Chondrocyte (in vitro differentiated cells): ENCODE measurements at regions not wholly inside any gene's neighbourhood (a gene's known extent, or its start where the extent isn't known, plus 50 kb on each side); places are given as distances from the start of the nearest gene placed in this dataset.
"Not testable (repeated sequence)": the region's sequence is repeated elsewhere in the genome, so short reads cannot be mapped to it uniquely, and the experiment has no call there.

Experiments
- DNase-seq: peaks from one replicate; pipeline ENCODE4 v3.0.0; 2021; ENCODE audit warnings: mixed read lengths, low spot score
- H3K27ac Mint-ChIP-seq: one replicate; pipeline ENCODE4 v1.8.0; 2021; ENCODE audit warnings: mild to moderate bottlenecking, moderate library complexity, mixed read lengths; ENCODE audit not compliant: unreplicated experiment
- H3K27me3 Mint-ChIP-seq: 2 replicates; pipeline ENCODE4 v1.8.0; 2021; ENCODE audit warnings: low read depth, mixed read lengths
- H3K36me3 Mint-ChIP-seq: 2 replicates; pipeline ENCODE4 v1.8.0; 2021; ENCODE audit warnings: low read depth, mixed read lengths
- H3K4me1 Mint-ChIP-seq: 2 replicates; pipeline ENCODE4 v1.8.0; 2021; ENCODE audit warnings: low read depth, mild to moderate bottlenecking, mixed read lengths
- H3K4me3 Mint-ChIP-seq: one replicate; pipeline ENCODE4 v1.8.0; 2021; ENCODE audit warnings: mild to moderate bottlenecking, moderate library complexity, mixed read lengths; ENCODE audit not compliant: unreplicated experiment
- H3K9me3 Mint-ChIP-seq: 2 replicates; pipeline ENCODE4 v1.8.0; 2021; ENCODE audit warnings: low read depth, mixed read lengths
- TF ChIP-seq, protein P1 (sequence below): fragments of 200-600 bp; sonication (generic); IDR thresholded peaks from 2 replicates; pipeline ENCODE4 v1.5.0; 2021; ENCODE audit warnings: antibody characterized with exemption, mild to moderate bottlenecking, moderate library complexity

DNA sequence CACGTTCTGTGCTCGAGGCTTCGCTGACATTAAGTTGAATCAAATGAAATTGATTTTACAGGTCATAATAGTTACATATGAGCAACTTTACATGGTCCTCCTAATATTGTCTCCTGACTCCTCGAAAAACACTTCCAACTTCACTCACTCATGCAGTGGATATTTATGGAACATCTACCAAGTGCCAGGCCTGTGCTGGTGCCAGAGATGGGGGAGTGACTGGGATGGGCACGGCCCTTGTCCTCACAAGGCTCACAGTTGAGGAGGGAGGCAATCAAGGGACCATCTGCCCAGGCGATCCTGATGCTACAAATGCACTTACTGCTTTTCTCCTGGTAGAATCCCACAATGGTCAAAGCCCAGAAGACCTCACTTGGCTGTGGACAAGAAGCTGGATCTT, 426.4 kb downstream of the PREX1 start:
- no peak overlapping the region for H3K4me3 Mint-ChIP-seq
- H3K27ac Mint-ChIP-seq: no peak overlapping the region
- H3K4me1 Mint-ChIP-seq: peaks cover 9% of the 10 kb centered on the region
- DNase-seq: no peak
- H3K27me3 Mint-ChIP-seq: peaks cover 31% of the 10 kb centered on the region
- no peaks in the 10 kb centered on the region for H3K9me3 Mint-ChIP-seq
- TF ChIP-seq, protein P1, sequence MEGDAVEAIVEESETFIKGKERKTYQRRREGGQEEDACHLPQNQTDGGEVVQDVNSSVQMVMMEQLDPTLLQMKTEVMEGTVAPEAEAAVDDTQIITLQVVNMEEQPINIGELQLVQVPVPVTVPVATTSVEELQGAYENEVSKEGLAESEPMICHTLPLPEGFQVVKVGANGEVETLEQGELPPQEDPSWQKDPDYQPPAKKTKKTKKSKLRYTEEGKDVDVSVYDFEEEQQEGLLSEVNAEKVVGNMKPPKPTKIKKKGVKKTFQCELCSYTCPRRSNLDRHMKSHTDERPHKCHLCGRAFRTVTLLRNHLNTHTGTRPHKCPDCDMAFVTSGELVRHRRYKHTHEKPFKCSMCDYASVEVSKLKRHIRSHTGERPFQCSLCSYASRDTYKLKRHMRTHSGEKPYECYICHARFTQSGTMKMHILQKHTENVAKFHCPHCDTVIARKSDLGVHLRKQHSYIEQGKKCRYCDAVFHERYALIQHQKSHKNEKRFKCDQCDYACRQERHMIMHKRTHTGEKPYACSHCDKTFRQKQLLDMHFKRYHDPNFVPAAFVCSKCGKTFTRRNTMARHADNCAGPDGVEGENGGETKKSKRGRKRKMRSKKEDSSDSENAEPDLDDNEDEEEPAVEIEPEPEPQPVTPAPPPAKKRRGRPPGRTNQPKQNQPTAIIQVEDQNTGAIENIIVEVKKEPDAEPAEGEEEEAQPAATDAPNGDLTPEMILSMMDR: no peak
- H3K36me3 Mint-ChIP-seq: no peaks in the 10 kb centered on the region

DNA sequence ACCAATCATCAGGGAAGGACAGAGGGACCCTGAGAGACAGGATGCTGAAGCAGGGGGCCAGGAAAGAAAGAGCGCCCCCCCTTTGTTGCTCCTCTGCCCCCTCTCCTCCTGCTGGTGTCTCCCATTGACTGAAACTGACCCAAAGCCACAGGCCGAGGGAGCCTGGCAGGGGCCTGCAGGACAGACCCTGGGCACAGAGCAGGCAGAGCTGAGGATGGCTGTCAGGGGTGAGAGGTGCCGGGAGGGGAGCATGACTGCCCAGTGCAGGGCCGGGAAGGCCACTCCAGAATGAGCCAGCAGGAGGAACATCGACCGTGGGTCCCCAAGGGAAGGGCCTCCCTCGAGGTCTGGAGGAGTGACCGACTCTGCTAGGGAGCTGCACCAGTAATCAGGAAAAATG, 427.8 kb downstream of the PREX1 start:
- Mint-ChIP-seq H3K4me3 (no peak overlapping the region), H3K4me1 (peaks cover 9% of the 10 kb centered on the region), H3K9me3 (no peaks in the 10 kb centered on the region), H3K36me3 (no peaks in the 10 kb centered on the region), H3K27ac (no peak overlapping the region), H3K27me3 (peaks cover 43% of the 10 kb centered on the region)
- TF ChIP-seq, protein P1: no peak
- DNase-seq: no peak

DNA sequence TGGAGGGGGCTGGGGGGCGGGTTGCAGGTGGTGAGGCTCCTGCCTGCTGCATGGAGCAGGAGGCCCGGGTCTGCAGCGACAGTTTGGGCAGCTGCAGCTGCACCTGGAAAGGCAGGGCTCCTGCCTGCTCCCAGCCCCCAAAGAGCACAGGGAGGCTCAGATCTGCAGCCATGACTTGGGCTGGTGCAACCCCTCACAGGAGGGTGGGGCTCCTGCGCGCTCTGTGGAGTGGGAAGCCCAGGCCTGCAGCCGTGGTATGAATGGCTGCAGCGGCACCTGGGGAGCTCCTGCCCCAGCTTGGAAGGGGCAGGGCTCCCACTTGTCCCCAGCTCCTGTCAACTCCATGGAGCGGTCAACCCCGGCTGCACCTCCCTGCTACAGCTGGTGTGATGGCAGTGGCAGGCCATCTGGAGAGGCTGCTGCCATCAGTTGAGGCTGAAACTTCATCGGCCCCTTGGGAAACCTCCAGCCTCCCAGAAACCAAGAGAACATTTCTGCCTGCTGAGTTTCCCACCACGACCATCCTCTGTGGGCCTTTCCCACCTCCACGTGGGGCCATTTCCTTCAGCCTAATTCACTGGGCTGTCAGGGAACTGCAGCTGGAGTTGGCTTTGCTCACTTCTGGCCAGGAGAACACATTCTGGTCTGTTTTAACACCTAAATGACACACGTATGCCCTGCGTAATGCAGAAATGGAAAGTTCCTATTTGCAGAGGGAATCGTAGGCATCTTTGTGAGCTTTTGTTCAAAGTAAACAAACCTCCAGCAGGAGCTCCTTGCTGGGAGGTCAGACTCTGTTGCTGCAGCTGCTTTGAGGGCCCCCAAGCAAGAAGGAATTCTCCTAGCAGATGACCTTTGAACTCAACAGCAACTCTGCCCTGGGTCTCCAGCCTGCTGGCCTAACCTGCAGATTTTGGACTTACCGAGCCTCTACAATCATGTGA, 429.0 kb downstream of the PREX1 start:
- Mint-ChIP-seq H3K4me3 (no peak overlapping the region), H3K4me1 (peaks cover 9% of the 10 kb centered on the region), H3K9me3 (no peaks in the 10 kb centered on the region), H3K27ac (no peak overlapping the region), H3K36me3 (no peaks in the 10 kb centered on the region), H3K27me3 (peaks cover 46% of the 10 kb centered on the region)
- TF ChIP-seq, protein P1: no peak
- DNase-seq: no peak

DNA sequence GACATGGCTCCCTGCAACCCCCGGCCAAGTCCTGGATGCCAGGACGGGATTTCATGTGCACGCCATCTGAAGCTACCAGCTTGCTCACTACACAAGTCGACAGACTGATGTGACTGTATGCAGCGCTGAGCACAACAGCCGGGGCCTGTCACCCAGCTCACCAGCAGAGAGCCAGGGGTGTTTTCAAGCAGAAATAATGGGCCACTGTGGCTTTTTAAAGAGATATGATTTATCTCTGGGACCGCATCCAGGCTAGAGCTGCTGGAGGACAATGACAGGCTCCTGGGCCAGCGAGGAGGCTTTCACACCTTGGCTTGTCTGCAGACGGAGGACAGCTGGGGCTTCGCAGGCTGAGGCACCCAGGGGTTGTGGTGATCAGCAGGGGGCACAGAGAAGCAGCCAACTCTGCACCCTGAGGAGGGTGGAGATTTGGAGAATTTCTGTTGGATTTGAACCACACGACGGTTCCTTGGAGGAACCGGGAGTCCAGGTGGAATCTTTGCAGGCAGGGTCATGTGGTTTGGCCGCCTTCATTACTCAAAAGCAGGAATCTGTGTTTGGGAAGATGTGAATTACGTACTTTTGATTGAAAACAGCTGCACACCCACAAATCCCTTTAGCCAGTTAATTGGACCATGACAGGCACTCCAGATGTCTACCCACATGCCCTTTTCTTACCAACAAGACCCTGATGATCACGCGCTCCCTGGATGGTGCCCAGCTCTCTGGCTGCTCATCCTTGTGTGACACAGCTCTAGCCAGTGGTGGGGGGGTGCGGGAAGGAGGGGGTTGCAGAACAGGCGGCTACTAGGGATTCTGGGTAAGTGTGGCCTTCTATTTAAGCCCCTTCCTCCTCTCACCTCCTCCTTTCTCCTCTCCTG, 430.6 kb downstream of the PREX1 start:
- not testable (repeated sequence) for H3K4me3 Mint-ChIP-seq, H3K4me1 Mint-ChIP-seq, H3K9me3 Mint-ChIP-seq, H3K27ac Mint-ChIP-seq, H3K36me3 Mint-ChIP-seq, DNase-seq
- peaks cover 41% of the 10 kb centered on the region for H3K27me3 Mint-ChIP-seq

DNA sequence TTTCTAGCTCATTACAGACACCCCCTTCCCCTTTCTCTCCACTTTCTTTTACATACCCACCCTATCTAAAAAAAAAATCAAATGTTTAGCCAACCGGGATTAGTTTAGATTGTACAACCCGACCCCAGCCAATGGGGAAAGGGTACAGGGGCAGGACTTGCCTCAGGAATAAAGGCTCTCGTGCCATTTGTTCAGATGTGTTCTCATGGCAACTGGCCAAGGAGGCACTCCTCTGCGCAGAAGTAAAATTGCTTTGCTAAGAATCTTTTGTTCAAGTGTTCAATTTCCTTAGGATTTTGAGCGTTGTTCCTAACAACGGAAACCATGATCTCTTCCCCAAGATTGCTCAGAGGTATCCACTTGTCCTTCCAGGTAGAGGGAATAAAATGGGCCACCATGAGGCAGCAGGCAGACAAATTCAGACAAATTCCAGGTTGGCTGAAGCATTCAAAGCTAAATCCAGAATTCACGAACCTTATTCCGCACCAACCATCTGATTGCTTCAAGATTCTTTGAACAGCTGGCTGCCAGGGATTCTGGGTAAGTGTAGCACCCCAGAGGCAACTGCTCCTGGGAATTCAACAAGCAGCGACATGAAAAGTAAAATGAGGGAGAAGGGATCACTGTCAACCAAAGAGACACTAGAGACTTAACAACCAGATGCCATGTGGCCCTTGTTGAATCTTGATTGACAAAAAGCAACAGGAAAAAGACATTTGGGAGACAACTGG, 431.8 kb downstream of the PREX1 start:
- DNase-seq: no peak
- TF ChIP-seq, protein P1: no peak
- Mint-ChIP-seq H3K27ac (no peak overlapping the region), H3K27me3 (peaks cover 38% of the 10 kb centered on the region), H3K4me1 (peaks cover 9% of the 10 kb centered on the region), H3K36me3 (peaks cover 6% of the 10 kb centered on the region), H3K9me3 (peaks cover 6% of the 10 kb centered on the region), H3K4me3 (no peak overlapping the region)
